ENCODE measurements at regions not wholly inside any gene's neighbourhood (a gene's known extent, or its start where the extent isn't known, plus 50 kb on each side); places are given as distances from the start of the nearest gene placed in this dataset.

DNA sequence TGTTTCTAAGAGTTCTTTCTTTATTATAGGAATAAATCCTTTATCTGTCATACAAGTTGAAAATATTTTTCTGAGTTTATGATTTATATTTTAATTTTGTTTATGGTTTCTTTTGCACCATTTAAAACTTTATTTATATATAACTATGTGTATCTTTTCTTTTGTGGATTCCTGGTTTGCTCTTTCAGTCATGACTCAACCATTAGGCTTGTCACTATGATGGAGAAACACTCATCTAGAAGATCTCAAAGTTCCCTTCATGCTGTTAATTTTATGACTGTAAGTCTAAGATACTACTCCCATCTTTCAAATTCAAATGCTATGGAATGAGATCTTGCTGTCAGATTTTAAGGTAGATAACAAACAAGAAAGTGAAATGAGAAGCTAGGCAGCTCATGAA lies 199.5 kb downstream of the INHBA start:
- TF ChIP-seq, protein P1, sequence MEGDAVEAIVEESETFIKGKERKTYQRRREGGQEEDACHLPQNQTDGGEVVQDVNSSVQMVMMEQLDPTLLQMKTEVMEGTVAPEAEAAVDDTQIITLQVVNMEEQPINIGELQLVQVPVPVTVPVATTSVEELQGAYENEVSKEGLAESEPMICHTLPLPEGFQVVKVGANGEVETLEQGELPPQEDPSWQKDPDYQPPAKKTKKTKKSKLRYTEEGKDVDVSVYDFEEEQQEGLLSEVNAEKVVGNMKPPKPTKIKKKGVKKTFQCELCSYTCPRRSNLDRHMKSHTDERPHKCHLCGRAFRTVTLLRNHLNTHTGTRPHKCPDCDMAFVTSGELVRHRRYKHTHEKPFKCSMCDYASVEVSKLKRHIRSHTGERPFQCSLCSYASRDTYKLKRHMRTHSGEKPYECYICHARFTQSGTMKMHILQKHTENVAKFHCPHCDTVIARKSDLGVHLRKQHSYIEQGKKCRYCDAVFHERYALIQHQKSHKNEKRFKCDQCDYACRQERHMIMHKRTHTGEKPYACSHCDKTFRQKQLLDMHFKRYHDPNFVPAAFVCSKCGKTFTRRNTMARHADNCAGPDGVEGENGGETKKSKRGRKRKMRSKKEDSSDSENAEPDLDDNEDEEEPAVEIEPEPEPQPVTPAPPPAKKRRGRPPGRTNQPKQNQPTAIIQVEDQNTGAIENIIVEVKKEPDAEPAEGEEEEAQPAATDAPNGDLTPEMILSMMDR (IDR thresholded peaks at IDR 0.05), result no peak
- H3K27me3 ChIP-seq, result no peaks in the 10 kb centered on the region
- ATAC-seq, result no peak

DNA sequence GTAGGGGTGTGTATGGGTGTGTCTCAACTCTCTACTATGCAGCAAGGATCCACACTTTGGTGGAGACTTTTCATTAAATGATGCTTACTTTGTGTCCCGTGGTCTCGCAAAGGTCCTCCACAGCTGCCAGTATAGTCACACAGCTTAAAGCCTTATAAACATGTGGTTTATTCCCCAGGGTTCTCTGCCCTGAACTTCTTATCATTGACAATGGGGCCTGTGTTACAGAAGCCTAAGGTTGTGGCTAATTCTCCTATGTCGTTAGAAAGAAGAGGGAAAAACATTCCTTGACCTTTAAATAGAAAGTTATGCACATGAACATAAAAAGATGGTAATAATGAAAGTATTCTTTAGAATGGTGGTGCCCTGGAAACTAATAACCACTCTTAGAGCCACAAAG lies 201.4 kb downstream of the INHBA start:
- intact Hi-C loops (cut with DNase I), result no loop called here
- ATAC-seq, result no peak
- H3K27me3 ChIP-seq, result no peaks in the 10 kb centered on the region

More for the DNA sequence above, 199.5 kb downstream of the INHBA start:
- H3K4me1 ChIP-seq, result no peaks in the 10 kb centered on the region
- DNase-seq, result no peak
- intact Hi-C loops (cut with DNase I), result no loop called here
- H3K4me3 ChIP-seq, result no peak overlapping the region
- no peaks in the 10 kb centered on the region for H3K36me3 ChIP-seq
- H3K27ac ChIP-seq, result no peak overlapping the region
- no peaks in the 10 kb centered on the region for H3K9me3 ChIP-seq

DNA sequence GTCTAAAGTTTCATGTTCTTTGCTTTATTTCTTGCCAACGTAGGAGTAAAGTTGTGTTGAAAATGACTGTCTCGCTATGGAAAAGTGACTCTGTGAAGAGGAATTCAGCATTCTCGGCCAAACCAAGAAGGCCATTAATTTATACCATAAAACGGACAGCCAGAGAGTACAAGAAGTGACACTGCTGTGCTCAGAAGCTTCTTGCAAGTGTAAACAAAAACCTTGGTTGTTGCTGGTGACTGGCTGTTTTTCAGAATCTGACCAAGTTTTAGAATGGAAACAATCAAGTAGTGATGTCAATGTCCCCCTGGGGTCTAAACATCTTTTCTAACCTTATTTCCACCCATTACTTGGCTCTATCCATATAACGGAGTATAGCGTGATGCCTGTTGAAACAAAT lies 201.9 kb downstream of the INHBA start:
- intact Hi-C loops (cut with DNase I), result no loop called here
- Histone ChIP-seq H3K9me3 (no peaks in the 10 kb centered on the region), H3K27me3 (no peaks in the 10 kb centered on the region), H3K27ac (no peak overlapping the region), H3K4me3 (no peak overlapping the region), H3K4me1 (no peaks in the 10 kb centered on the region), H3K36me3 (no peaks in the 10 kb centered on the region)
- no peak for ATAC-seq
- TF ChIP-seq, protein P1 (IDR thresholded peaks at IDR 0.05), result no peak
- DNase-seq, result no peak

More for the DNA sequence above, 201.4 kb downstream of the INHBA start:
- Histone ChIP-seq H3K27ac (no peak overlapping the region), H3K36me3 (no peaks in the 10 kb centered on the region), H3K9me3 (no peaks in the 10 kb centered on the region), H3K4me1 (no peaks in the 10 kb centered on the region), H3K4me3 (no peak overlapping the region)
- TF ChIP-seq, protein P1 (IDR thresholded peaks at IDR 0.05), result no peak
- DNase-seq, result no peak

DNA sequence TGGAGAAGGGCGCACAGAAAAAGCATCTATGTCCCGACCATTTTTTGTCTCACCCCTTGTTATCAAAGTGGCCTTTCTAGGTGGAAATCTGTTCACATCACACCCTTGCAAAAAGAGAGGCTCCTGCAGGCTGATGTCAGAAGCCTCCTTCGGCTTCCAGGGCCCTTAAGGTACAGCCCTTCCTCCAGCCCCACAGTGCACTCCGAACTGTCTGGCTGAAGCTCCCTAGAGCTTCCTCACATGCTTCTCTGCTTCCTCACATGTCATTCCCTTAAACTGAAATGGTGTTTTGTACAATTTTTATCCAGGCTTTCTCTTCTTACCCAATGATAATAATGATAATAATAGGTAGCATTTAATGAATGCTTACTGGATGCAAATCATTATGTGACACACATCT lies 210.3 kb downstream of the INHBA start:
- Histone ChIP-seq H3K36me3 (no peaks in the 10 kb centered on the region), H3K27ac (no peak overlapping the region), H3K9me3 (no peaks in the 10 kb centered on the region), H3K27me3 (no peaks in the 10 kb centered on the region), H3K4me3 (no peak overlapping the region), H3K4me1 (peaks cover 5% of the 10 kb centered on the region)
- ATAC-seq (no peak), DNase-seq (no peak)
- intact Hi-C loops (cut with DNase I), result no loop called here
- TF ChIP-seq, protein P1 (IDR thresholded peaks at IDR 0.05), result no peak

DNA sequence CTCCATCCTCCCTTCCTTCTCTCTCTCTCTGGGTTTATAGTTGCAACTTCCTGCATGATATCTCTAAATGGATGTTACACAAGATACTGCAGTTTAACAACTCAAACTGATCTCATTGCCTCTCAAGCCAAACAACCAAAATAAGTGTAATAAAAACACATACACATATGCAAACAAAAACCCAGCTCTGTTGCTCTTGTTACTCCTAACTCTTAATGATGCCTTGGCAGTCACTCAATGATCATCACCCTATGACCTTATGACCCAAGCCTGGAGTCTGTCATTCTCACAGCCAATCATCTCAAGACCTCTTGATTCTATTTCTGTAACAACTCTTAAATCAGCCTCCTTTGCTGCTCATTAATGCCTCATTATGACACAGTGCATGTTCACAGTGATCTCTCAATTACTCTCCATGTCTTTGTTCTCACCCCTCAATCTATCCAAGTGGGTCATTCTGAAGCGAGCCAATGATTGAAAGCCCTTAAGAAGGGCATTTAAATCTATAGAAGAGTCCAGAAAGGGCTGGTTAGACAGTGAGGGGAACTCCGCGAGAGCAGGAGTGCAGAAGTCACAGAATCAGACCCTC lies 210.9 kb downstream of the INHBA start:
- TF ChIP-seq, protein P1 (IDR thresholded peaks at IDR 0.05), result no peak
- Histone ChIP-seq H3K27ac (no peak overlapping the region), H3K36me3 (no peaks in the 10 kb centered on the region), H3K4me1 (peaks cover 5% of the 10 kb centered on the region), H3K27me3 (no peaks in the 10 kb centered on the region), H3K9me3 (no peaks in the 10 kb centered on the region), H3K4me3 (no peak overlapping the region)
- DNase-seq, result no peak
- intact Hi-C loops (cut with DNase I), result no loop called here
- no peak for ATAC-seq

DNA sequence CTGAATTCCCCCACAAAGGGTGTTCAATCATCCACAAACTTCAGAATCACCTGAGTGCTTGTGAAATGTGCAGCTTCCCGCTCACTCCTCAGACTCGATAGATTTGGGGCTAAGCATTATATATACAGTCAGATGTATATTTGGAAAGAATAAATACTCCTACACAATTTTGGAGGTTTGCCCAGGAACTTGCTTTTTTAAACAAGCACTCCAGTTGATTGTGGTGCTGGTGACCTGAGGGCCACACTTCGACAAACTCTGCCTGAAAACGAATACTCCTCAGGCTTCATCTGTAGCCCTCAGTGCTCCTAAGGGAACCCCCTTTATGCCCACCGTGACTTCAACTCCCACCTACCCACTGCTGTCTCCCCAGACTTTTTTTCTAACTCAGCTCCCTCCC lies 211.6 kb downstream of the INHBA start:
- TF ChIP-seq, protein P1 (IDR thresholded peaks at IDR 0.05), result no peak
- ATAC-seq (no peak), DNase-seq (no peak)
- Histone ChIP-seq H3K27me3 (no peaks in the 10 kb centered on the region), H3K27ac (no peak overlapping the region), H3K4me1 (peaks cover 5% of the 10 kb centered on the region), H3K9me3 (no peaks in the 10 kb centered on the region), H3K36me3 (no peaks in the 10 kb centered on the region), H3K4me3 (no peak overlapping the region)
- intact Hi-C loops (cut with DNase I), result no loop called here
